Liver (tissue), 8 donors: ENCODE measurements at regions not wholly inside any gene's neighbourhood (a gene's known extent, or its start where the extent isn't known, plus 50 kb on each side); places are given as distances from the start of the nearest gene placed in this dataset.

Experiments
- DNase-seq: peaks from one replicate; pipeline ENCODE4 v3.0.0-alpha.2; 2017; ENCODE audit warnings: low spot score
- H3K27ac ChIP-seq, 2 donors: one replicate each; pipeline ENCODE4 v1.7.0; 2013; ENCODE audit warnings: inconsistent platforms in 2 of 2, low read length in 2 of 2, control low read depth in 1 of 2, low read depth in 1 of 2, mild to moderate bottlenecking in 1 of 2
- H3K27me3 ChIP-seq, 4 donors: one replicate each; pipeline versions ENCODE4 v1.6.1 to v1.7.0; 2013; ENCODE audit warnings: low read length in 3 of 4, inconsistent platforms in 1 of 4, mild to moderate bottlenecking in 1 of 4, moderate library complexity in 1 of 4; ENCODE audit not compliant: control insufficient read depth in 4 of 4, insufficient read depth in 4 of 4
- H3K36me3 ChIP-seq, 4 donors: one replicate each; pipeline versions ENCODE4 v1.6.1 to v1.7.0; 2013; ENCODE audit warnings: low read length in 3 of 4, mild to moderate bottlenecking in 3 of 4, low read depth in 1 of 4, moderate library complexity in 1 of 4; ENCODE audit not compliant: control insufficient read depth in 4 of 4, insufficient read depth in 3 of 4
- H3K4me1 ChIP-seq, 4 donors: one replicate each; pipeline versions ENCODE4 v1.6.1 to v1.7.0; 2013; ENCODE audit warnings: low read length in 3 of 4, mild to moderate bottlenecking in 3 of 4, moderate library complexity in 1 of 4; ENCODE audit not compliant: control insufficient read depth in 4 of 4, insufficient read depth in 4 of 4
- H3K4me3 ChIP-seq, 3 donors: one replicate each; pipeline versions ENCODE4 v1.6.1 to v1.7.0; 2013; ENCODE audit warnings: low read length in 3 of 3, control low read depth in 1 of 3, low read depth in 1 of 3, mild to moderate bottlenecking in 1 of 3
- H3K9ac ChIP-seq, 2 donors: one replicate each; pipeline ENCODE4 v1.7.0; 2013; ENCODE audit warnings: low read length in 2 of 2, mild to moderate bottlenecking in 2 of 2, moderate library complexity in 2 of 2, control low read depth in 1 of 2, low read depth in 1 of 2
- H3K9me3 ChIP-seq, 4 donors: one replicate each; pipeline versions ENCODE4 v1.6.1 to v1.7.0; 2013; ENCODE audit warnings: low read length in 3 of 4; ENCODE audit not compliant: control insufficient read depth in 4 of 4
- EGR1 ChIP-seq, 2 donors: IDR thresholded peaks; 2 replicates each; pipeline ENCODE4 v1.6.1; 2016 to 2018; ENCODE audit warnings: antibody characterized with exemption in 2 of 2, low read depth in 2 of 2
- FOXA1 ChIP-seq: IDR thresholded peaks from 2 replicates; pipeline ENCODE4 v1.6.1; 2016; ENCODE audit warnings: antibody characterized with exemption
- FOXA2 ChIP-seq: IDR thresholded peaks from 2 replicates; pipeline ENCODE4 v1.6.1; 2016; ENCODE audit warnings: antibody characterized with exemption
- GABPA ChIP-seq, 2 donors: IDR thresholded peaks in 1 of 2; conservative IDR thresholded peaks in 1 of 2; 2 replicates each; pipeline ENCODE4 v1.6.1; 2016; ENCODE audit warnings: antibody characterized with exemption in 2 of 2, mild to moderate bottlenecking in 1 of 2, moderate library complexity in 1 of 2
- HNF4A ChIP-seq, 2 donors: conservative IDR thresholded peaks; 2 replicates each; pipeline ENCODE4 v1.6.1; 2016; ENCODE audit warnings: antibody characterized with exemption in 2 of 2, mild to moderate bottlenecking in 2 of 2
- HNF4G ChIP-seq: IDR thresholded peaks from 2 replicates; pipeline ENCODE4 v1.6.1; 2016; ENCODE audit warnings: antibody characterized with exemption
- NR2F2 ChIP-seq: IDR thresholded peaks from 2 replicates; pipeline ENCODE4 v1.6.1; 2016; ENCODE audit warnings: antibody characterized with exemption
- RAD21 ChIP-seq, 2 donors: IDR thresholded peaks; 2 replicates each; pipeline ENCODE4 v1.6.1; 2016; ENCODE audit warnings: antibody characterized with exemption in 2 of 2, mild to moderate bottlenecking in 2 of 2
- RXRA ChIP-seq, 2 donors: IDR thresholded peaks; 2 replicates each; pipeline ENCODE4 v1.6.1; 2017 to 2018; ENCODE audit warnings: antibody characterized with exemption in 2 of 2, mild to moderate bottlenecking in 1 of 2
- SP1 ChIP-seq: IDR thresholded peaks from 2 replicates; pipeline ENCODE4 v1.6.1; 2018; ENCODE audit warnings: antibody characterized with exemption, mild to moderate bottlenecking
- YY1 ChIP-seq: IDR thresholded peaks from 2 replicates; pipeline ENCODE4 v1.6.1; 2016; ENCODE audit warnings: antibody characterized with exemption, mild to moderate bottlenecking
- WGBS: extraction: QIAGEN DNeasy Blood & Tissue Kit; methylation state at CpG from one replicate; pipeline ENCODE4 v1.1.7; 2013; 5-methylcytosine and 5-hydroxymethylcytosine counted together
- TF ChIP-seq, protein P1 (sequence below): IDR thresholded peaks from 2 replicates; pipeline ENCODE4 v1.6.1; 2016; ENCODE audit warnings: antibody characterized with exemption
- TF ChIP-seq, protein P2 (sequence below): fragments of 150-350 bp; IDR thresholded peaks from 2 replicates; pipeline ENCODE4 v1.5.1; 2017; ENCODE audit warnings: improper control_type of control experiment, low read depth, low read length; ENCODE audit not compliant: missing input control
- TF ChIP-seq, protein P3 (sequence below): IDR thresholded peaks from 2 replicates; pipeline ENCODE4 v1.6.1; 2016; ENCODE audit warnings: antibody characterized with exemption
- TF ChIP-seq, protein P4 (sequence below): IDR thresholded peaks from 2 replicates; pipeline ENCODE4 v1.6.1; 2016; ENCODE audit warnings: antibody characterized with exemption
- donor health status: healthy.
- donor health status: healthy.
- donor health status: healthy.
- donor health status: healthy.
- donor health status: healthy.

DNA sequence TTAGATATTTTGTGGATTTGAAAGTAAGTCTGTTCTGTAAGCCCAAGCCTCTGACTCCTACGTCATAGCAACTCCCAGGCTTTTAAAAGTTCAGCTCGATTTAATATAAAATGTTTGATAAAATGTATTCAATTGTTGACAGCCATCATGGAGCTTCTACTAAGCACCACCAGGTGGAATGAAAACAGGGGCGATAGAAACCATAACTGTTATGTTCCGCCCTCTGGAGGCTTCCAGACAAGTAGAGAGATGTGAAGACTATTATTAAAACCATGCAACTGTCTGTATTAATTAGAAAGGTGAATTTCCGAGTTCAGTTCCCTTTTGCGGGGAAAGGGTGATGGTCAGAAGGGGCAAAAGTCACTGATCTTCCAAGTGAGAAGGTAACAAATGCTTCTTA is 292.2 kb downstream of the NR2F2 start:
- DNase-seq: no peak
- no peak overlapping the region for H3K9ac ChIP-seq
- H3K9me3 ChIP-seq: no peaks in the 10 kb centered on the region
- no peak overlapping the region for H3K4me3 ChIP-seq
- H3K27me3 ChIP-seq: peaks cover 0 to 5% (median 3%) of the 10 kb centered on the region in 4 donors
- no peaks in the 10 kb centered on the region for H3K4me1 ChIP-seq
- H3K27ac ChIP-seq: no peak overlapping the region
- no peaks in the 10 kb centered on the region for H3K36me3 ChIP-seq
- no peak for TF ChIP-seq GABPA (IDR thresholded peaks at IDR 0.05 in 1 of 2, conservative IDR thresholded peaks at IDR 0.05 in 1 of 2)
- no peak for TF ChIP-seq FOXA2
- no peak for TF ChIP-seq NR2F2
- no peak for TF ChIP-seq HNF4G
- TF ChIP-seq RAD21 (IDR thresholded peaks at IDR 0.05): no peak
- TF ChIP-seq EGR1 (IDR thresholded peaks at IDR 0.05; ENCODE audit: low read depth in 2 of 2): no peak
- TF ChIP-seq, protein P1, sequence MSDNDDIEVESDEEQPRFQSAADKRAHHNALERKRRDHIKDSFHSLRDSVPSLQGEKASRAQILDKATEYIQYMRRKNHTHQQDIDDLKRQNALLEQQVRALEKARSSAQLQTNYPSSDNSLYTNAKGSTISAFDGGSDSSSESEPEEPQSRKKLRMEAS: no peak
- WGBS: 75% methylated on average over 6 of the region's 6 CpGs

DNA sequence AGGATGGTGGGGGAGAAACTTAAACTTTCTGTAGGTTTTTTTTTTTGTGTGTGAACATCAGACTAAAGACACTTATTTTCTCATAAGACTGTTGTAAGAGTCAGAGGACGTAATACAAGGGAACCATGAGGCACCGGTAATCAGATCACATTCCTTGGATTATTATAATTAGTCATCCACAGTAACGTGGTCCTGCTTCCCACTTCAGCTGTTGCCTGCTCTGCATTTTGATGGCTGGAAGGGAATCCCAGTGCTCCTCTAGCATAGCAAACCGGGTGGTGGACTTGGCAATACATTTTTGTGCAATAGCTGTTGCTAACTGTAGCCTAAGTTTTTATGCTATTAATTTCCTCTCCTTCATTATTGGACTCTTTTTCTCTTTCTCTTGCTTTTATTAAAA is 294.8 kb downstream of the NR2F2 start:
- TF ChIP-seq, protein P2, sequence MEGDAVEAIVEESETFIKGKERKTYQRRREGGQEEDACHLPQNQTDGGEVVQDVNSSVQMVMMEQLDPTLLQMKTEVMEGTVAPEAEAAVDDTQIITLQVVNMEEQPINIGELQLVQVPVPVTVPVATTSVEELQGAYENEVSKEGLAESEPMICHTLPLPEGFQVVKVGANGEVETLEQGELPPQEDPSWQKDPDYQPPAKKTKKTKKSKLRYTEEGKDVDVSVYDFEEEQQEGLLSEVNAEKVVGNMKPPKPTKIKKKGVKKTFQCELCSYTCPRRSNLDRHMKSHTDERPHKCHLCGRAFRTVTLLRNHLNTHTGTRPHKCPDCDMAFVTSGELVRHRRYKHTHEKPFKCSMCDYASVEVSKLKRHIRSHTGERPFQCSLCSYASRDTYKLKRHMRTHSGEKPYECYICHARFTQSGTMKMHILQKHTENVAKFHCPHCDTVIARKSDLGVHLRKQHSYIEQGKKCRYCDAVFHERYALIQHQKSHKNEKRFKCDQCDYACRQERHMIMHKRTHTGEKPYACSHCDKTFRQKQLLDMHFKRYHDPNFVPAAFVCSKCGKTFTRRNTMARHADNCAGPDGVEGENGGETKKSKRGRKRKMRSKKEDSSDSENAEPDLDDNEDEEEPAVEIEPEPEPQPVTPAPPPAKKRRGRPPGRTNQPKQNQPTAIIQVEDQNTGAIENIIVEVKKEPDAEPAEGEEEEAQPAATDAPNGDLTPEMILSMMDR: no peak
- TF ChIP-seq SP1 (no peak), FOXA1 (no peak), RAD21 (IDR thresholded peaks at IDR 0.05) (no peak), RXRA (IDR thresholded peaks at IDR 0.05) (no peak), GABPA (IDR thresholded peaks at IDR 0.05 in 1 of 2, conservative IDR thresholded peaks at IDR 0.05 in 1 of 2) (no peak), YY1 (no peak), NR2F2 (no peak)
- TF ChIP-seq, protein P3, sequence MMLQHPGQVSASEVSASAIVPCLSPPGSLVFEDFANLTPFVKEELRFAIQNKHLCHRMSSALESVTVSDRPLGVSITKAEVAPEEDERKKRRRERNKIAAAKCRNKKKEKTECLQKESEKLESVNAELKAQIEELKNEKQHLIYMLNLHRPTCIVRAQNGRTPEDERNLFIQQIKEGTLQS: no peak
- TF ChIP-seq, protein P4, sequence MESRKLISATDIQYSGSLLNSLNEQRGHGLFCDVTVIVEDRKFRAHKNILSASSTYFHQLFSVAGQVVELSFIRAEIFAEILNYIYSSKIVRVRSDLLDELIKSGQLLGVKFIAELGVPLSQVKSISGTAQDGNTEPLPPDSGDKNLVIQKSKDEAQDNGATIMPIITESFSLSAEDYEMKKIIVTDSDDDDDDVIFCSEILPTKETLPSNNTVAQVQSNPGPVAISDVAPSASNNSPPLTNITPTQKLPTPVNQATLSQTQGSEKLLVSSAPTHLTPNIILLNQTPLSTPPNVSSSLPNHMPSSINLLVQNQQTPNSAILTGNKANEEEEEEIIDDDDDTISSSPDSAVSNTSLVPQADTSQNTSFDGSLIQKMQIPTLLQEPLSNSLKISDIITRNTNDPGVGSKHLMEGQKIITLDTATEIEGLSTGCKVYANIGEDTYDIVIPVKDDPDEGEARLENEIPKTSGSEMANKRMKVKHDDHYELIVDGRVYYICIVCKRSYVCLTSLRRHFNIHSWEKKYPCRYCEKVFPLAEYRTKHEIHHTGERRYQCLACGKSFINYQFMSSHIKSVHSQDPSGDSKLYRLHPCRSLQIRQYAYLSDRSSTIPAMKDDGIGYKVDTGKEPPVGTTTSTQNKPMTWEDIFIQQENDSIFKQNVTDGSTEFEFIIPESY: no peak
- TF ChIP-seq, protein P1: no peak
- H3K36me3 ChIP-seq: no peaks in the 10 kb centered on the region
- no peak for DNase-seq
- H3K9ac ChIP-seq: no peak overlapping the region
- no peaks in the 10 kb centered on the region for H3K9me3 ChIP-seq
- WGBS: 82% methylated on average over 4 of the region's 4 CpGs
- peaks cover 0 to 5% (median 2%) of the 10 kb centered on the region in 4 donors for H3K27me3 ChIP-seq
- no peaks in the 10 kb centered on the region for H3K4me1 ChIP-seq
- H3K4me3 ChIP-seq: no peak overlapping the region
- no peak overlapping the region for H3K27ac ChIP-seq

DNA sequence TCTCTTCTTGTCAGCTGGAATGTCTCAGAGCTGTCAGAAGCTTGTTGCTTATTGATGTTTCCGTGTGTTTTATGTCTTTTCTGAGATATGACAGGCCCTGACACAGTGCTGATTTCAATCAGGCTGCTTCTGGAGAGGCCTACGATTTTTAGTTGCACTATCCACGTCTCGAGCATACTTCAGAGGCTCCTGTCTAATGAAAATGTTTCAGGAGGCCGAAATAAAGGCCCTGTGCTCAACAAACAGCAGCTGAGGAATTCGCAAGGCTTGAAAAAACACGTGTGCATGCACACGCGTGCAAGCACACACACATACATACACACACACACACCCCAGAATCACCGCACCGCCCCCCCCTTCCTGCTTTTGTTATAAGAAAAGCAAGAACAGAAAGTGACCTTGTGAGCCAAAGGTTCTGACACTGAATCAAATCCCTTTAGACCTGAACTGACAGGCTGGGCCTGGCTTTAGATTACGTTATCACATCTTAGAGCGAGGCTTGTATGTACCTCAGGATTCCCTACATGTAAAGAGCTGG is 296.6 kb downstream of the NR2F2 start:
- Histone ChIP-seq H3K4me3 (no peak overlapping the region), H3K4me1 (no peaks in the 10 kb centered on the region), H3K36me3 (no peaks in the 10 kb centered on the region), H3K27ac (no peak overlapping the region), H3K9ac (no peak overlapping the region), H3K27me3 (peaks cover 0 to 3% (median 0%) of the 10 kb centered on the region in 4 donors), H3K9me3 (no peaks in the 10 kb centered on the region)
- 81% methylated on average over 13 of the region's 13 CpGs for WGBS
- no peak for DNase-seq
- no peak for TF ChIP-seq RAD21 (IDR thresholded peaks at IDR 0.05)
- TF ChIP-seq FOXA2: no peak
- no peak for TF ChIP-seq SP1
- no peak for TF ChIP-seq GABPA (IDR thresholded peaks at IDR 0.05 in 1 of 2, conservative IDR thresholded peaks at IDR 0.05 in 1 of 2)
- TF ChIP-seq, protein P1: no peak
- TF ChIP-seq, protein P3: no peak
- TF ChIP-seq FOXA1: no peak
- no peak for TF ChIP-seq EGR1 (IDR thresholded peaks at IDR 0.05; ENCODE audit: low read depth in 2 of 2)
- no peak for TF ChIP-seq NR2F2
- no peak for TF ChIP-seq HNF4A (conservative IDR thresholded peaks at IDR 0.05)
- no peak for TF ChIP-seq RXRA (IDR thresholded peaks at IDR 0.05)
- TF ChIP-seq, protein P4: no peak
- TF ChIP-seq HNF4G: no peak
